Activated naive CD8-positive, alpha-beta T cell treated with anti-CD3 and anti-CD28 coated beads, Interleukin-2, amount 50 U/mL, for 24 hours (primary cell): ENCODE measurements at regions not wholly inside any gene's neighbourhood (a gene's known extent, or its start where the extent isn't known, plus 50 kb on each side); places are given as distances from the start of the nearest gene placed in this dataset.

Experiments used
- ATAC-seq: fragments of 150-1000 bp; cut with Tn5 transposase; one replicate; pipeline ENCODE4 v1.10.0; 2021
- DNase-seq: peaks from one replicate; pipeline ENCODE4 v3.0.0; 2021
- H3K27ac Mint-ChIP-seq: one replicate; pipeline ENCODE4 v1.8.0; 2021; ENCODE audit warnings: mild to moderate bottlenecking, mixed read lengths
- H3K27me3 Mint-ChIP-seq: one replicate; pipeline ENCODE4 v1.8.0; 2021; ENCODE audit warnings: mixed read lengths
- H3K36me3 Mint-ChIP-seq: one replicate; pipeline ENCODE4 v1.8.0; 2021; ENCODE audit warnings: low read depth, mixed read lengths
- H3K4me1 Mint-ChIP-seq: one replicate; pipeline ENCODE4 v1.8.0; 2021; ENCODE audit warnings: mixed read lengths
- H3K4me3 Mint-ChIP-seq: one replicate; pipeline ENCODE4 v1.8.0; 2021; ENCODE audit warnings: mild to moderate bottlenecking, moderate library complexity, mixed read lengths
- H3K9me3 Mint-ChIP-seq: one replicate; pipeline ENCODE4 v1.8.0; 2021; ENCODE audit warnings: mixed read lengths

- Mint-ChIP-seq H3K36me3 (no peaks in the 10 kb centered on the region), H3K4me1 (no peaks in the 10 kb centered on the region), H3K27me3 (no peaks in the 10 kb centered on the region), H3K27ac (no peak overlapping the region), H3K4me3 (no peak overlapping the region), H3K9me3 (no peaks in the 10 kb centered on the region)
- no peak for DNase-seq
- ATAC-seq: no peak
Observed at GRCh38 chr11:109329716-109330115, 92.3 kb upstream of the C11orf87 start.

GRCh38 chr11:109338131-109338530 lies 83.9 kb upstream of the C11orf87 start:
- no peak for ATAC-seq
- no peaks in the 10 kb centered on the region for H3K9me3 Mint-ChIP-seq
- no peak for DNase-seq
- no peaks in the 10 kb centered on the region for H3K36me3 Mint-ChIP-seq
- no peaks in the 10 kb centered on the region for H3K27me3 Mint-ChIP-seq
- H3K4me3 Mint-ChIP-seq: no peak overlapping the region
- no peaks in the 10 kb centered on the region for H3K4me1 Mint-ChIP-seq
- no peak overlapping the region for H3K27ac Mint-ChIP-seq

- no peak for DNase-seq
- Mint-ChIP-seq H3K4me3 (no peak overlapping the region), H3K27ac (no peak overlapping the region), H3K36me3 (no peaks in the 10 kb centered on the region), H3K4me1 (no peaks in the 10 kb centered on the region), H3K9me3 (no peaks in the 10 kb centered on the region), H3K27me3 (peaks cover under 1% of the 10 kb centered on the region)
- no peak for ATAC-seq
Observed at GRCh38 chr11:109342261-109342660, 79.7 kb upstream of the C11orf87 start.

GRCh38 chr11:109343242-109343641 lies 78.7 kb upstream of the C11orf87 start:
- no peaks in the 10 kb centered on the region for H3K4me1 Mint-ChIP-seq
- H3K27ac Mint-ChIP-seq: no peak overlapping the region
- no peaks in the 10 kb centered on the region for H3K36me3 Mint-ChIP-seq
- no peak for ATAC-seq
- no peaks in the 10 kb centered on the region for H3K9me3 Mint-ChIP-seq
- DNase-seq: no peak
- peaks cover 1% of the 10 kb centered on the region for H3K27me3 Mint-ChIP-seq
- H3K4me3 Mint-ChIP-seq: no peak overlapping the region

- Mint-ChIP-seq H3K9me3 (no peaks in the 10 kb centered on the region), H3K4me3 (no peak overlapping the region)
- ATAC-seq: no peak
Observed at GRCh38 chr11:109347304-109347703, 74.7 kb upstream of the C11orf87 start.

GRCh38 chr11:109349276-109350080 lies 72.5 kb upstream of the C11orf87 start:
- no peak overlapping the region for H3K4me3 Mint-ChIP-seq
- H3K27me3 Mint-ChIP-seq: peaks cover 1% of the 10 kb centered on the region
- H3K9me3 Mint-ChIP-seq: no peaks in the 10 kb centered on the region
- H3K27ac Mint-ChIP-seq: no peak overlapping the region
- H3K36me3 Mint-ChIP-seq: no peaks in the 10 kb centered on the region
- ATAC-seq (no peak), DNase-seq (no peak)
- H3K4me1 Mint-ChIP-seq: no peaks in the 10 kb centered on the region

More at GRCh38 chr11:109347304-109347703, 74.7 kb upstream of the C11orf87 start:
- no peaks in the 10 kb centered on the region for H3K4me1 Mint-ChIP-seq
- peaks cover 1% of the 10 kb centered on the region for H3K27me3 Mint-ChIP-seq
- no peaks in the 10 kb centered on the region for H3K36me3 Mint-ChIP-seq
- no peak overlapping the region for H3K27ac Mint-ChIP-seq
- DNase-seq: no peak

GRCh38 chr11:109350091-109350490 lies 71.9 kb upstream of the C11orf87 start:
- Mint-ChIP-seq H3K4me3 (no peak overlapping the region), H3K27ac (no peak overlapping the region), H3K9me3 (no peaks in the 10 kb centered on the region), H3K36me3 (no peaks in the 10 kb centered on the region), H3K4me1 (no peaks in the 10 kb centered on the region), H3K27me3 (peaks cover 1% of the 10 kb centered on the region)
- ATAC-seq: no peak
- no peak for DNase-seq

GRCh38 chr11:109362059-109362458 lies 59.9 kb upstream of the C11orf87 start:
- Mint-ChIP-seq H3K9me3 (peaks cover 5% of the 10 kb centered on the region), H3K4me1 (no peaks in the 10 kb centered on the region), H3K4me3 (no peak overlapping the region), H3K27ac (no peak overlapping the region), H3K36me3 (no peaks in the 10 kb centered on the region), H3K27me3 (no peaks in the 10 kb centered on the region)
- no peak for DNase-seq
- ATAC-seq: no peak

- Mint-ChIP-seq H3K4me3 (no peak overlapping the region), H3K9me3 (peaks cover 5% of the 10 kb centered on the region)
- ATAC-seq: no peak
Observed at GRCh38 chr11:109363682-109364081, 58.3 kb upstream of the C11orf87 start.

GRCh38 chr11:109364851-109365250 lies 57.1 kb upstream of the C11orf87 start:
- ATAC-seq: no peak
- H3K4me1 Mint-ChIP-seq: no peaks in the 10 kb centered on the region
- H3K36me3 Mint-ChIP-seq: no peaks in the 10 kb centered on the region
- H3K27me3 Mint-ChIP-seq: no peaks in the 10 kb centered on the region
- peaks cover 5% of the 10 kb centered on the region for H3K9me3 Mint-ChIP-seq
- no peak for DNase-seq
- H3K4me3 Mint-ChIP-seq: no peak overlapping the region
- no peak overlapping the region for H3K27ac Mint-ChIP-seq

More at GRCh38 chr11:109363682-109364081, 58.3 kb upstream of the C11orf87 start:
- Mint-ChIP-seq H3K4me1 (no peaks in the 10 kb centered on the region), H3K27me3 (no peaks in the 10 kb centered on the region), H3K27ac (no peak overlapping the region), H3K36me3 (no peaks in the 10 kb centered on the region)
- DNase-seq: no peak

- Mint-ChIP-seq H3K4me3 (no peak overlapping the region), H3K27me3 (no peaks in the 10 kb centered on the region), H3K36me3 (no peaks in the 10 kb centered on the region), H3K9me3 (no peaks in the 10 kb centered on the region), H3K4me1 (no peaks in the 10 kb centered on the region), H3K27ac (no peak overlapping the region)
- ATAC-seq (no peak), DNase-seq (no peak)
Observed at GRCh38 chr11:109371444-109372176, 50.4 kb upstream of the C11orf87 start.
